ENCODE measurements at regions not wholly inside any gene's neighbourhood (a gene's known extent, or its start where the extent isn't known, plus 50 kb on each side); places are given as distances from the start of the nearest gene placed in this dataset.

DNA sequence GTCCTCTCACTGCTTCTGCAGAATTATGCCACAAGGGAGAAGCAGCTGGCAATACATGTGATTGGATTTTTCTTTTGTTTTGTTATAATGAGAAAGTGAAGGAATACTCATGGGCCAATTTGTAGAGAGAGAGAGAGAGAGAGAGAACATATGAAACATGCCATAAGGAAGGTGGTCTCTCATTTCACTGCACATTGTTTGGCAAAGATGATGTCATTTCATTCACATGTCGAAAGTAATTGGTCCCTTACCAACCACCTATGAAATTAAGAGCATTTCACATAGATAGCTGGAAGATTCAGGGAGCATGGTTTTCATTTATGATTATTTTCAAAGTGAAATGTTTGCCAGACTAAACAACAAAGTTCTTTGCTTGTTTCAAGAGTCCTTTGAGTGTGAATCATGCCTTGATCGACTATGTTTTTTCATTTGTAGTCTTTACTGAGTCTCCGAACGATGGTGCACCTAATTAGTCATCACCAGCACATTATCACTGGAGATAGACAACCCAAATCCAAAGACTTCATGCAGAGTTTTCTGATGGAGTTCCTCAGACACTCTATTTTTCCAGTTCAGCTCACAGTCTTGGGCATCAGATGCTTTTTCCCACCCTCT, 130.1 kb upstream of the ZEB1 start:
- H3K4me3 ChIP-seq (ENCODE audit: low read depth, low read length), result no peak overlapping the region
- no peaks in the 10 kb centered on the region for H3K9me3 ChIP-seq (ENCODE audit: severe bottlenecking)
- DNase-seq, result no peak
- no peaks in the 10 kb centered on the region for H3K36me3 ChIP-seq
- TF ChIP-seq, protein P1, sequence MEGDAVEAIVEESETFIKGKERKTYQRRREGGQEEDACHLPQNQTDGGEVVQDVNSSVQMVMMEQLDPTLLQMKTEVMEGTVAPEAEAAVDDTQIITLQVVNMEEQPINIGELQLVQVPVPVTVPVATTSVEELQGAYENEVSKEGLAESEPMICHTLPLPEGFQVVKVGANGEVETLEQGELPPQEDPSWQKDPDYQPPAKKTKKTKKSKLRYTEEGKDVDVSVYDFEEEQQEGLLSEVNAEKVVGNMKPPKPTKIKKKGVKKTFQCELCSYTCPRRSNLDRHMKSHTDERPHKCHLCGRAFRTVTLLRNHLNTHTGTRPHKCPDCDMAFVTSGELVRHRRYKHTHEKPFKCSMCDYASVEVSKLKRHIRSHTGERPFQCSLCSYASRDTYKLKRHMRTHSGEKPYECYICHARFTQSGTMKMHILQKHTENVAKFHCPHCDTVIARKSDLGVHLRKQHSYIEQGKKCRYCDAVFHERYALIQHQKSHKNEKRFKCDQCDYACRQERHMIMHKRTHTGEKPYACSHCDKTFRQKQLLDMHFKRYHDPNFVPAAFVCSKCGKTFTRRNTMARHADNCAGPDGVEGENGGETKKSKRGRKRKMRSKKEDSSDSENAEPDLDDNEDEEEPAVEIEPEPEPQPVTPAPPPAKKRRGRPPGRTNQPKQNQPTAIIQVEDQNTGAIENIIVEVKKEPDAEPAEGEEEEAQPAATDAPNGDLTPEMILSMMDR (IDR thresholded peaks at IDR 0.05; ENCODE audit: low read depth, low read length), result no peak
- H3K27me3 ChIP-seq (ENCODE audit: insufficient read depth, low read depth, severe bottlenecking), result no peaks in the 10 kb centered on the region
- no peak overlapping the region for H3K27ac ChIP-seq

DNA sequence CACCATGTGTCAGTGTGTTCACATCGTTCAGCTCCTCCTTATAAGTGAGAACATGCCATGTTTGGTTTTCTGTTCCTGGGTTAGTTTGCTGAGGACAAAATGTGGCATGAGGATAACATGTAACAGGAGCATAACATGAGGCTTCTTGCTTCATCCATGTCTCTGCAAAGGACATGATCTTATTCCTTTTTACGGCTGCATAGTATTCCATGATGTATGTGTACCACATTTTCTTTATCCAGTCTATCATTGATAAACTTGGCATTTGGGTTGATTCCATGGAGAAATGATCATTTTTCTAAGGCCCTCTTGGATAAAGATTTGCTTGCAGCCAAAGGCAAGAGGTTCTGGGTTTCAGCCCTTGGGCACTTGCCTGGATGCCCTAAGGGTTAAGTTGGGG, 128.5 kb upstream of the ZEB1 start:
- no peak for DNase-seq
- Histone ChIP-seq H3K4me3 (ENCODE audit: low read depth, low read length) (no peak overlapping the region), H3K36me3 (no peaks in the 10 kb centered on the region), H3K27me3 (ENCODE audit: insufficient read depth, low read depth, severe bottlenecking) (no peaks in the 10 kb centered on the region), H3K9me3 (ENCODE audit: severe bottlenecking) (no peaks in the 10 kb centered on the region), H3K27ac (no peak overlapping the region)
- TF ChIP-seq, protein P1 (IDR thresholded peaks at IDR 0.05; ENCODE audit: low read depth, low read length), result no peak

DNA sequence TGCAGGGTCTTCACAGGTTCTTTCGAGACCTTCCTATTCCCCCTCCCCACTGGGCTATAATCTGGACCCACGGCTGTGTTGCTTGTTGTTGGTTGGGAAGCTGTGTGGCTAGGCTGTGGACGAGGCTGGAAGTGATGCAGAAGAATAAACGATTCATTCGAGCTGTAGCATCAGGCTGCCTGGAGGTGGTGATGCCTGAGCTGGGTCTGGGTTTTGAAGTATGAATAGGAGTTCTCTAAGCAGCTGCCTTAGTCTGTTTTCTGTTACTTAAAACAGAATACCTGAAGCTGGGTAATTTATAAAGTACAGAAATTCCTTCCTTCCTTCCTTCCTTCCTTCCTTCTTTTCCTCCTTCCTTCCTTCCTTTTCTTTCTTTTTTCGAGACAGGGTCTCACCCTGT, 126.5 kb upstream of the ZEB1 start:
- no peak for DNase-seq
- H3K4me3 ChIP-seq (ENCODE audit: low read depth, low read length), result no peak overlapping the region
- TF ChIP-seq, protein P1 (IDR thresholded peaks at IDR 0.05; ENCODE audit: low read depth, low read length), result no peak
- H3K36me3 ChIP-seq, result no peaks in the 10 kb centered on the region
- H3K27ac ChIP-seq, result no peak overlapping the region
- no peaks in the 10 kb centered on the region for H3K27me3 ChIP-seq (ENCODE audit: insufficient read depth, low read depth, severe bottlenecking)
- no peaks in the 10 kb centered on the region for H3K9me3 ChIP-seq (ENCODE audit: severe bottlenecking)

DNA sequence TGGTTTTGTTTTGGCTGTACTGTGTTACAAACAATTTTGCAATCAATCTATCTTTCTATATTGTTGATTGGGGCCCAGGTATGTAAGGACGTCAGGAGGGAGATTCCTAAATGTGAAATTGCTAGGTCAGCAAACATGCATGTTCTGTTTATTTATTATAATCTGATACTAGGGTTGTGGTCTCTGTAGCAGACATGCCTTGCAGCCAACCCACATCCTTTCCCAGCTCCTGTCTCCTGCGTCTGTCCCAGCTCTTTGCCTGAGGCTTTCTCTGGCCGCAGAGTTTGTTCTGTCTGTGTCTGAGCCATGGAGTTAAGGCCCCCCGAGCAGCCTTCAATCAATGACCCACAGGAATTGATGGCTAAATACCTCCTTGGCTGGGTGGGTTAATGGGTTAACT, 124.0 kb upstream of the ZEB1 start:
- no peak overlapping the region for H3K27ac ChIP-seq
- no peak overlapping the region for H3K4me3 ChIP-seq (ENCODE audit: low read depth, low read length)
- H3K9me3 ChIP-seq (ENCODE audit: severe bottlenecking), result no peaks in the 10 kb centered on the region
- no peak for DNase-seq
- TF ChIP-seq, protein P1 (IDR thresholded peaks at IDR 0.05; ENCODE audit: low read depth, low read length), result no peak
- H3K27me3 ChIP-seq (ENCODE audit: insufficient read depth, low read depth, severe bottlenecking), result no peaks in the 10 kb centered on the region
- H3K36me3 ChIP-seq, result no peaks in the 10 kb centered on the region

DNA sequence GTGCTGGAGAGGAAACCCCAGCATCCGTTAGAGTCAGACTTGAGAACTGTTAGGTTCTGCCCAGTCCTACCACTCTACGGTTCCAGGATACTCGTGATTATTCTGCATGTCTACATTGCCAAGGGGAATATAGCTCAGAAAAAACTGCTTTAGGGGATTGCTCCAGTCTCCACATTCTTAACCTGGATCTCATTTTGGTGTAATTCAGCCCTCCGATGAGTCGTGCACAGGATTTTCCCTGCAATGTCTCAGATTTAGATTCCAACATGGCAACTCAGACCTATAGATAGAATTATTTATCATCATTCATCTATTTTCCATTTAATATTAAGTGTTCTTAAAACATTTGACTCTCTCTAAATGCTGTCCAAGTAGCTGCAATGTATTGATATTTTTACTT, 121.1 kb upstream of the ZEB1 start:
- Histone ChIP-seq H3K27me3 (ENCODE audit: insufficient read depth, low read depth, severe bottlenecking) (no peaks in the 10 kb centered on the region), H3K36me3 (no peaks in the 10 kb centered on the region), H3K4me3 (ENCODE audit: low read depth, low read length) (no peak overlapping the region), H3K27ac (no peak overlapping the region), H3K9me3 (ENCODE audit: severe bottlenecking) (no peaks in the 10 kb centered on the region)
- TF ChIP-seq, protein P1 (IDR thresholded peaks at IDR 0.05; ENCODE audit: low read depth, low read length), result no peak
- no peak for DNase-seq

DNA sequence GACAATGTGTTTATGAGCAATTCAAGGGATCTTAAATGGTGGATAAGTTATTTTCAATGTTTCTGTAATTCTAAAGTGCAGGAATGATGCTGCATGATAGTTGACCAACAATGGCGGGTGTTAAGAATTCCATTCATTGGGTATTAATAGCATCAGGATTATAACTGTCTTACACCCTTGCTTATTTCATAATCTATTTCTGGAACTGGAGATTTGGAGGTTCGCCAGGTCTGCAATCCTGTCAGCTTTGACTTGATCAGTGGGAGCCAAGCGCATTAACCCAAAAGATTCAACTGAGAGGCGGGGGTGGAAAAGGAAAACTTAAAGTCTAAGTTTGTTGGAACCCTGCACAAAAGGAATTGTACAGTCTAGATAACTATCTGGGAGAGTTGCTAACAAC, 114.9 kb upstream of the ZEB1 start:
- TF ChIP-seq, protein P1 (IDR thresholded peaks at IDR 0.05; ENCODE audit: low read depth, low read length), result no peak
- no peak overlapping the region for H3K27ac ChIP-seq
- no peaks in the 10 kb centered on the region for H3K9me3 ChIP-seq (ENCODE audit: severe bottlenecking)
- no peaks in the 10 kb centered on the region for H3K36me3 ChIP-seq
- DNase-seq, result no peak
- no peaks in the 10 kb centered on the region for H3K27me3 ChIP-seq (ENCODE audit: insufficient read depth, low read depth, severe bottlenecking)
- H3K4me3 ChIP-seq (ENCODE audit: low read depth, low read length), result no peak overlapping the region

Measured in WERI-Rb-1 (cell line).